Hepatocyte (in vitro differentiated cells): ENCODE measurements at regions not wholly inside any gene's neighbourhood (a gene's known extent, or its start where the extent isn't known, plus 50 kb on each side); places are given as distances from the start of the nearest gene placed in this dataset.

Experiments
- DNase-seq: peaks from one replicate; pipeline ENCODE4 v3.0.0-alpha.2; 2016; ENCODE audit warnings: low spot score
- H2AFZ ChIP-seq: fragments of 200-600 bp; sonication (generic); 2 replicates; pipeline ENCODE4 v1.6.0; 2016; ENCODE audit warnings: antibody characterized with exemption, mild to moderate bottlenecking
- H3K27ac ChIP-seq: fragments of 200-600 bp; sonication (generic); 2 replicates; pipeline ENCODE4 v1.5.1; 2016; ENCODE audit warnings: mild to moderate bottlenecking
- H3K27me3 ChIP-seq: fragments of 200-600 bp; sonication (generic); 2 replicates; pipeline ENCODE4 v1.6.1; 2016
- H3K36me3 ChIP-seq: fragments of 200-600 bp; sonication (generic); replicated peaks from 2 replicates; pipeline ENCODE4 v1.5.1; 2016; ENCODE audit warnings: low read depth; ENCODE audit not compliant: insufficient read depth
- H3K4me1 ChIP-seq: fragments of 200-600 bp; sonication (generic); 2 replicates; pipeline ENCODE4 v1.5.1; 2016; ENCODE audit warnings: mild to moderate bottlenecking, moderate library complexity; ENCODE audit not compliant: insufficient read depth
- H3K4me2 ChIP-seq: fragments of 200-600 bp; sonication (generic); 2 replicates; pipeline ENCODE4 v1.6.0; 2016
- H3K4me3 ChIP-seq: fragments of 200-600 bp; sonication (generic); 2 replicates; pipeline ENCODE4 v1.5.1; 2016; ENCODE audit warnings: mild to moderate bottlenecking
- H3K79me2 ChIP-seq: fragments of 200-600 bp; sonication (generic); 2 replicates; pipeline ENCODE4 v1.6.0; 2017; ENCODE audit warnings: mild to moderate bottlenecking
- H3K9me2 ChIP-seq: fragments of 200-600 bp; sonication (generic); replicated peaks from 2 replicates; pipeline ENCODE4 v1.6.0; 2017; ENCODE audit warnings: mild to moderate bottlenecking; ENCODE audit not compliant: insufficient read depth
- H3K9me3 ChIP-seq: fragments of 200-600 bp; sonication (generic); 2 replicates; pipeline ENCODE4 v1.5.1; 2016; ENCODE audit warnings: low read depth, mild to moderate bottlenecking
- H4K20me1 ChIP-seq: fragments of 200-600 bp; sonication (generic); 2 replicates; pipeline ENCODE4 v1.6.0; 2016; ENCODE audit warnings: mild to moderate bottlenecking; ENCODE audit not compliant: insufficient read depth, poor library complexity, severe bottlenecking
- EZH2 ChIP-seq: fragments of 200-600 bp; sonication (generic); IDR thresholded peaks from 2 replicates; pipeline ENCODE4 v1.6.1; 2016; ENCODE audit warnings: antibody characterized with exemption, mild to moderate bottlenecking, borderline replicate concordance
- EZH2phosphoT487 ChIP-seq: fragments of 200-600 bp; sonication (generic); IDR thresholded peaks from one replicate; pipeline ENCODE4 v1.6.1; 2018; ENCODE audit warnings: antibody characterized with exemption, mild to moderate bottlenecking, low read depth, moderate library complexity; ENCODE audit not compliant: unreplicated experiment, severe bottlenecking
- WGBS: methylation state at CpG from one replicate; pipeline ENCODE4 v1.1.6; 2016; ENCODE audit warnings: low lambda C conversion rate; ENCODE audit errors: missing lambda C conversion rate; 5-methylcytosine and 5-hydroxymethylcytosine counted together
- TF ChIP-seq, protein P1 (sequence below): fragments of 200-600 bp; sonication (generic); IDR thresholded peaks from 2 replicates; pipeline ENCODE4 v1.5.1; 2016; ENCODE audit warnings: antibody characterized with exemption, mild to moderate bottlenecking; ENCODE audit not compliant: poor library complexity

GRCh38 chr6:45803071-45803470 lies 212.6 kb downstream of the CLIC5 start:
- Histone ChIP-seq H3K27ac (no peak overlapping the region), H3K9me2 (no peaks in the 10 kb centered on the region), H3K36me3 (no peaks in the 10 kb centered on the region), H3K27me3 (no peaks in the 10 kb centered on the region), H3K4me3 (no peak overlapping the region), H3K79me2 (no peaks in the 10 kb centered on the region), H3K4me1 (no peaks in the 10 kb centered on the region), H4K20me1 (no peaks in the 10 kb centered on the region), H3K4me2 (no peak overlapping the region), H2AFZ (no peak overlapping the region), H3K9me3 (peaks cover 3% of the 10 kb centered on the region)
- no peak for DNase-seq
- 96% methylated on average over 4 of the region's 4 CpGs for WGBS
- TF ChIP-seq EZH2phosphoT487 (no peak), EZH2 (no peak)
- TF ChIP-seq, protein P1, sequence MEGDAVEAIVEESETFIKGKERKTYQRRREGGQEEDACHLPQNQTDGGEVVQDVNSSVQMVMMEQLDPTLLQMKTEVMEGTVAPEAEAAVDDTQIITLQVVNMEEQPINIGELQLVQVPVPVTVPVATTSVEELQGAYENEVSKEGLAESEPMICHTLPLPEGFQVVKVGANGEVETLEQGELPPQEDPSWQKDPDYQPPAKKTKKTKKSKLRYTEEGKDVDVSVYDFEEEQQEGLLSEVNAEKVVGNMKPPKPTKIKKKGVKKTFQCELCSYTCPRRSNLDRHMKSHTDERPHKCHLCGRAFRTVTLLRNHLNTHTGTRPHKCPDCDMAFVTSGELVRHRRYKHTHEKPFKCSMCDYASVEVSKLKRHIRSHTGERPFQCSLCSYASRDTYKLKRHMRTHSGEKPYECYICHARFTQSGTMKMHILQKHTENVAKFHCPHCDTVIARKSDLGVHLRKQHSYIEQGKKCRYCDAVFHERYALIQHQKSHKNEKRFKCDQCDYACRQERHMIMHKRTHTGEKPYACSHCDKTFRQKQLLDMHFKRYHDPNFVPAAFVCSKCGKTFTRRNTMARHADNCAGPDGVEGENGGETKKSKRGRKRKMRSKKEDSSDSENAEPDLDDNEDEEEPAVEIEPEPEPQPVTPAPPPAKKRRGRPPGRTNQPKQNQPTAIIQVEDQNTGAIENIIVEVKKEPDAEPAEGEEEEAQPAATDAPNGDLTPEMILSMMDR, result no peak

DNA sequence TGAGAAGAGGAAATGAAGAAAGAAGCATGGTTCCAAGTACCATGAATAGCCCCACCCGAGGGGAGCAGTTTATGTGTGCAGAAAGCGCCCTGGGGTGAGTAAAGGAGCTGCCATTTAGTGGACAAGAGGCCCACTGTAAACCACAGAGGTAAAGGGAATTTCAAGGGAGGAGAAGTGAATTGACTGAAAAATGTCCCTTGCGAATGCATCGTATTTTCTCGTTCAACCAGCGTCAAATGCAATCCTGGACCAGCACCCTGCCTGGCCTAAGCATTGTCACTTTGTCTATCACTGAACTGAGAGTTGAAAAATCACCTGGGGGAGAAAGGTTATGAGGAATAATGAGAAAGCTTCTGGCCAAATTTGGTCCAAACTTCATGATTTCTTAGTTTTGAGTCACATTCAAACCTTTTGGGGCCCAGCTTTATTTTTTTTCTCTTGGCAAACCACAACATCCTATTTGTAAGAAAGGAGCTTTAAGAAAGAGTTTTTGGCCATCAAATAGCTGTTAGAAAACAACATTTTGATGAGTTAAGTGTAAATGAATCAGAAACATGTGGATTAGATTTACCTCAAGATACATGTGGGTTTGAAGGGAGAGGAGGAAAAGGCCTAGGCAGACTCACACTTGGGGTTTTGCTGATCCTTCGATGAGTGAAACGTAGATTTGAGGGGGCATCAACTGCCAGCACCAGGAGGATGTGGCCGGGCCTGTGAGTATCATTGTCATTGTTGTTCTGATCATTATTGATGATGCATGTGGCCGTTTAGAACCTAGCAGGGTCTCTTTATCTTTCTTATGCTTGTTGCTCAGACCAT lies 214.0 kb downstream of the CLIC5 start:
- TF ChIP-seq EZH2phosphoT487 (no peak), EZH2 (no peak)
- TF ChIP-seq, protein P1, result no peak
- 77% methylated on average over 10 of the region's 10 CpGs for WGBS
- Histone ChIP-seq H3K79me2 (no peaks in the 10 kb centered on the region), H3K9me3 (peaks cover 3% of the 10 kb centered on the region), H2AFZ (no peak overlapping the region), H3K36me3 (no peaks in the 10 kb centered on the region), H3K9me2 (no peaks in the 10 kb centered on the region), H4K20me1 (no peaks in the 10 kb centered on the region), H3K27ac (no peak overlapping the region), H3K27me3 (no peaks in the 10 kb centered on the region), H3K4me2 (no peak overlapping the region), H3K4me3 (no peak overlapping the region), H3K4me1 (no peaks in the 10 kb centered on the region)
- no peak for DNase-seq

DNA sequence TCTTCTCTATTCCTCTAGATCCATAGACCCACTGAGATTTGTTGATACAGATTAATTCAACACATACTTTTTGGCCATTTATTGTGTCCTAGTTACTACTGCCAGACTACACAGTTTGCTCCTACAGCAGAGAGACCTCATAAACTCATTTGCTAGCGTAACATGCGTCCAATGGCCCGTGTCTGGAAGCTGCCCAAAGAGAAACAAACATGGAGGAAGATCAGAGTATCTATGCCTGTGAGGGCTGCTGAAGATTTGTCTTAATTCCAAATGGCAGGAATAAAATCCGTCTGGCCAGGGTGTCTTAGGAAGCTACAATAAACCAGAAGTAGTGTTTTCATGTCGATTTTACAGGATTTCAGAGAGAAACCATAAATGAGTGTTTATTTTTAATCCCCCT lies 214.7 kb downstream of the CLIC5 start:
- Histone ChIP-seq H3K27me3 (no peaks in the 10 kb centered on the region), H3K9me2 (no peaks in the 10 kb centered on the region), H3K9me3 (peaks cover 3% of the 10 kb centered on the region), H3K79me2 (no peaks in the 10 kb centered on the region), H4K20me1 (no peaks in the 10 kb centered on the region), H3K36me3 (no peaks in the 10 kb centered on the region), H2AFZ (no peak overlapping the region), H3K4me3 (no peak overlapping the region), H3K4me1 (no peaks in the 10 kb centered on the region), H3K27ac (no peak overlapping the region), H3K4me2 (no peak overlapping the region)
- no peak for DNase-seq
- 51% methylated on average over 5 of the region's 5 CpGs for WGBS
- TF ChIP-seq, protein P1, result no peak
- no peak for TF ChIP-seq EZH2
- no peak for TF ChIP-seq EZH2phosphoT487
